Fibroblast of lung (primary cell): ENCODE measurements at regions not wholly inside any gene's neighbourhood (a gene's known extent, or its start where the extent isn't known, plus 50 kb on each side); places are given as distances from the start of the nearest gene placed in this dataset.

Experiments used
- EZH2 ChIP-seq: IDR thresholded peaks from 2 replicates; pipeline ENCODE4 v1.5.1; 2012; ENCODE audit warnings: low read length, control low read depth, mild to moderate bottlenecking; ENCODE audit errors: missing control alignments
- TF ChIP-seq, protein P1 (sequence below), 2 donors: IDR thresholded peaks in 1 of 2; conservative IDR thresholded peaks in 1 of 2; 1 replicate in 1 of 2; 2 replicates in 1 of 2; pipeline ENCODE4 v1.5.1; 2011 to 2012; ENCODE audit warnings: low read length in 2 of 2, control low read depth in 1 of 2, inconsistent platforms in 1 of 2, low read depth in 1 of 2, mild to moderate bottlenecking in 1 of 2

DNA sequence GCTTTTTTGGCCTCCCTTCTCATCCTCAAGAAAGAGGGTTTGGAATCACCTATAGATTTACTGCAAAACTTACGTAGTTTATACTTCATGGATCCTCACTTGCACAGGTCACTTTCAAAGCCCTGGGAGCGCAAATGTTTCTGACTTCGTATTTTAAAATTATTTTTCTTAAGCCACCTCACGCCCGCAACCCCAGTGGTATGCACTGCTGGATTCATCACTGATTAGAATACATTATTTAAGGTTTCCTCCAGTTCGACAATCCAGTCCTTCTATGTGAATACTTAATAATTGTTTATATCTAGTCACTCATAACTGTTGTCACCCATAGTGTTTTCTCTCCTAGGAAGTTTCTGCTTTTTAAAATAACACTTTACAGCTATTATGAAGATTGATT, 339.9 kb downstream of the CHL1 start:
- TF ChIP-seq, protein P1, sequence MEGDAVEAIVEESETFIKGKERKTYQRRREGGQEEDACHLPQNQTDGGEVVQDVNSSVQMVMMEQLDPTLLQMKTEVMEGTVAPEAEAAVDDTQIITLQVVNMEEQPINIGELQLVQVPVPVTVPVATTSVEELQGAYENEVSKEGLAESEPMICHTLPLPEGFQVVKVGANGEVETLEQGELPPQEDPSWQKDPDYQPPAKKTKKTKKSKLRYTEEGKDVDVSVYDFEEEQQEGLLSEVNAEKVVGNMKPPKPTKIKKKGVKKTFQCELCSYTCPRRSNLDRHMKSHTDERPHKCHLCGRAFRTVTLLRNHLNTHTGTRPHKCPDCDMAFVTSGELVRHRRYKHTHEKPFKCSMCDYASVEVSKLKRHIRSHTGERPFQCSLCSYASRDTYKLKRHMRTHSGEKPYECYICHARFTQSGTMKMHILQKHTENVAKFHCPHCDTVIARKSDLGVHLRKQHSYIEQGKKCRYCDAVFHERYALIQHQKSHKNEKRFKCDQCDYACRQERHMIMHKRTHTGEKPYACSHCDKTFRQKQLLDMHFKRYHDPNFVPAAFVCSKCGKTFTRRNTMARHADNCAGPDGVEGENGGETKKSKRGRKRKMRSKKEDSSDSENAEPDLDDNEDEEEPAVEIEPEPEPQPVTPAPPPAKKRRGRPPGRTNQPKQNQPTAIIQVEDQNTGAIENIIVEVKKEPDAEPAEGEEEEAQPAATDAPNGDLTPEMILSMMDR (conservative IDR thresholded peaks at IDR 0.05 in 1 of 2, IDR thresholded peaks at IDR 0.05 in 1 of 2; ENCODE audit: low read depth in 1 of 2, low read length in 2 of 2) = no peak
- TF ChIP-seq EZH2 = no peak
